Vagina (tissue), 2 donors: ENCODE measurements at regions not wholly inside any gene's neighbourhood (a gene's known extent, or its start where the extent isn't known, plus 50 kb on each side); places are given as distances from the start of the nearest gene placed in this dataset.
"Not testable (repeated sequence)": the region's sequence is repeated elsewhere in the genome, so short reads cannot be mapped to it uniquely, and the experiment has no call there.

ENCODE experiments used
- CTCF ChIP-seq, 3 experiments: fragments of 450-650 bp in 2 of 3; fragments of 200-600 bp in 1 of 3; sonication (generic) in 1 of 3; IDR thresholded peaks; one replicate each; pipeline ENCODE4 v1.5.1; 2017 to 2019; ENCODE audit warnings: antibody characterized with exemption in 3 of 3, mild to moderate bottlenecking in 2 of 3, moderate library complexity in 2 of 3
- POLR2AphosphoS5 ChIP-seq, 2 donors: sonication (generic); formaldehyde crosslinking; IDR thresholded peaks; one replicate each; pipeline ENCODE4 v1.9.0; 2017; ENCODE audit warnings: antibody characterized with exemption in 2 of 2, mild to moderate bottlenecking in 2 of 2, low read depth in 1 of 2; ENCODE audit not compliant: insufficient read depth in 1 of 2

- not testable (repeated sequence) for TF ChIP-seq CTCF (IDR thresholded peaks at IDR 0.05); POLR2AphosphoS5 (IDR thresholded peaks at IDR 0.05; ENCODE audit: insufficient read depth in 1 of 2, low read depth in 1 of 2)
These were observed 106.6 kb upstream of the SEC22B start for GRCh38 chr1:120282744-120283464.
